ENCODE measurements at regions not wholly inside any gene's neighbourhood (a gene's known extent, or its start where the extent isn't known, plus 50 kb on each side); places are given as distances from the start of the nearest gene placed in this dataset.

DNA sequence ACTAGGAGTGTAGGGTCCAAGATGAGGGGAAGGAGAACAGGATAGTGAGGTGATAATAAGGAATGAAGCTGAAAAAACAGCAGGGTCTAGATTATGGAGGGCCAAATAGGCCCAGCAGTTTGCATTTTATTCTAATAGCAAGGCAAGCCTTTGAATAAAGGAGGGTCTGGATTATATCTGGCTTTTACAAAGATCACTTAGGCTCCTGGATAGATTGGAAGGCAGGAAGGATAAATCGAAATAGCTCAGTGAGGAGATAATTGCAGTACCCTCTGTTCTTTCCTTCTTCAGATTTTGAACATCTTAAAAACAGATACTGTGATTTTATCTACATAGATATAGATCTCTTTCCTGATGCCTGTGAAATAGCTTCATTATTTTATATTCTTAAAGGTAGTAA lies 53.8 kb upstream of the PTGFR start:
- no peak for DNase-seq

GRCh38 chr1:78437396-78437795 lies 53.4 kb upstream of the PTGFR start:
- no peak for DNase-seq

DNA sequence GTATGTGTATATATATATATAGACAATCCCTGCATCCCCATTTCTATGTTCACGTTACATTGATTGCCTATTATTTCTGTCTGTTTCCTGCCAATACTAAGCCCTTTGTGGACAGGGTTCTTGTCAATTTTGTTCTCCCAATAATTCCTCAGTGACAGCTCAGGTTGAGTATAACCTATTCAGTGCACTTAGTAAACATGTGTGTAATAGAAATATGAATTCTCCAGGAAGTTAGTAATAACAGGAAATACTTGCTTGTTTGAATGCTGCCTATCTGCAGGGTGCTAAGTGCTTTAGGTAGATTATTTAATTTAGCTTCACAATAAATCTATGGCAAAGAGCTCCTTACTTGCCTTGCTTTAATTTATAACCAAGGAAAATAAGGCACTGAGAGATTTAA lies 52.8 kb upstream of the PTGFR start:
- peak in 1 of 2 experiments; percentile 1 for DNase-seq

DNA sequence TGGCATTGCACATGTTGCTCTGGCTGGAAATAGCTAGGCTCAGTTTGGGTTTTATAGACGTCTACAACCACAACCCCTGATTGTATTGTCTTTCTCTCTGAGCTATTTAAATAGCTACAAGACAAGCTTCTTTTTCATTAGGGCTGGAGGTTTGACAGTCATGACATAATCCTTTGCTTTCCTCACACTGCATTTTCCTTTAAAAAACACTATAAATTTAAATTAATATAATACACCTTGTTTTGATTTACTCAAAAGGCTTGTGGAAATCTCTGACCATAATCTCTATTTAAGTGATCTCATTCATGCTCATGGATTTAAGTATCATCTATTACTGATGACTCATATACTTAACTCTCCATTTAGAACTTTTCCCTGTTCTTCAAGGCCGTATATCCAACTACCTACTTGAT lies 50.4 kb upstream of the PTGFR start:
- DNase-seq, result no peak
